Nephron progenitor cell (in vitro differentiated cells): ENCODE measurements at regions not wholly inside any gene's neighbourhood (a gene's known extent, or its start where the extent isn't known, plus 50 kb on each side); places are given as distances from the start of the nearest gene placed in this dataset.
"Not testable (repeated sequence)": the region's sequence is repeated elsewhere in the genome, so short reads cannot be mapped to it uniquely, and the experiment has no call there.

Source experiments
- DNase-seq: peaks from one replicate; pipeline ENCODE4 v3.0.0; 2021
- H3K27ac Mint-ChIP-seq: 2 replicates; pipeline ENCODE4 v1.8.0; 2021; ENCODE audit warnings: mild to moderate bottlenecking, moderate library complexity, mixed read lengths
- H3K27me3 Mint-ChIP-seq: 2 replicates; pipeline ENCODE4 v1.8.0; 2021; ENCODE audit warnings: mild to moderate bottlenecking, low read depth, mixed read lengths; ENCODE audit not compliant: poor library complexity
- H3K36me3 Mint-ChIP-seq: 2 replicates; pipeline ENCODE4 v1.8.0; 2021; ENCODE audit warnings: low read depth, mixed read lengths
- H3K4me1 Mint-ChIP-seq: 2 replicates; pipeline ENCODE4 v1.8.0; 2021; ENCODE audit warnings: mixed read lengths
- H3K4me3 Mint-ChIP-seq: 2 replicates; pipeline ENCODE4 v1.8.0; 2021; ENCODE audit warnings: mild to moderate bottlenecking, moderate library complexity, mixed read lengths
- H3K9me3 Mint-ChIP-seq: 2 replicates; pipeline ENCODE4 v1.8.0; 2021; ENCODE audit warnings: mild to moderate bottlenecking, moderate library complexity, mixed read lengths
- CTCF ChIP-seq: fragments of 200-600 bp; sonication (generic); IDR thresholded peaks from 2 replicates; pipeline ENCODE4 v1.5.0; 2021; ENCODE audit warnings: antibody characterized with exemption

- Mint-ChIP-seq H3K27ac (no peak overlapping the region), H3K36me3 (no peaks in the 10 kb centered on the region), H3K9me3 (no peaks in the 10 kb centered on the region), H3K27me3 (peaks cover 9% of the 10 kb centered on the region), H3K4me1 (no peaks in the 10 kb centered on the region), H3K4me3 (no peak overlapping the region)
- no peak for DNase-seq
- no peak for TF ChIP-seq CTCF
Measured at GRCh38 chr5:155150012-155150411, 136.5 kb downstream of the KIF4B start.

DNA sequence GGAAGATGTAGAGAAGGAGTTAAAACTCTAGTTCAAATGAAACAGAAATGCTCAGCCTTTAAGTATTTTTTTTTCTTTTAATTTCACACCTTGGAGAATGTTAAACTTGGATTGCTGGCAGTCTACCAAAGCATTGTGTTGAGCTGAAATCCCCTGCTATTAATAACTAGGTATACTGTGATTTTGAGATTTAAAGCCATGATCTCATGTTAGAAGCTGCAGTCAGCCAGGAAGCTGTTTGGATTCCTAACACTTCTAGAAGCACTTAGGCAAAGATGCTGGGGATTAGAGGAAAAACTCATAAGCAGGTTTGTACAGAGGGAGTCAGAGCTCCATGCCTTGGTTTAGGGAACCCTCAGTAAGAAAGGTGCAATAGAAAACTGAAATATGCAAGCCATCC, 141.4 kb downstream of the KIF4B start:
- peaks cover under 1% of the 10 kb centered on the region for H3K27me3 Mint-ChIP-seq
- DNase-seq = no peak
- no peak overlapping the region for H3K27ac Mint-ChIP-seq
- H3K36me3 Mint-ChIP-seq = no peaks in the 10 kb centered on the region
- no peaks in the 10 kb centered on the region for H3K4me1 Mint-ChIP-seq
- H3K4me3 Mint-ChIP-seq = no peak overlapping the region
- no peak for TF ChIP-seq CTCF
- peaks cover 7% of the 10 kb centered on the region for H3K9me3 Mint-ChIP-seq

- H3K4me1 Mint-ChIP-seq, H3K4me3 Mint-ChIP-seq, DNase-seq, H3K27me3 Mint-ChIP-seq, H3K27ac Mint-ChIP-seq, H3K36me3 Mint-ChIP-seq: not testable (repeated sequence)
- H3K9me3 Mint-ChIP-seq = peaks cover 43% of the 10 kb centered on the region
Measured at GRCh38 chr5:155163084-155163483, 149.5 kb downstream of the KIF4B start.

DNA sequence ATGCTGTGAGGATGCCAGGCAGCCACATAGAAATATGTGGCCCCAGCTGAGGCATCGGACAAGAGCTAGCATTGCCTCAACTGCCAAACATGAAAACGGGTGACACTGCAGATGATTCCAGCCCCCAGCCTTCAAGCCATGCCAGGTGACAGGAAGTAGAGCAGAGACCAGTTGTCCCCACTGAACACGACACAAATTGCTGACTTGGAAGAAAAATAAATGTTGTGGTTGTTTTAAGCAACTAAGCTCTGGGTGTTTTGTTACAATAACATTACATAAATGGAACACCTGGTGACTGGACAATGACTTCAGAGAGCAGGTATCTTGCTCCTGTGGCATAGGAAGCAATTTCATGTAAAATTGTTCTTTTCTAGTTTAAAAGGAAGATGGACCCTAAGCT, 154.2 kb downstream of the KIF4B start:
- TF ChIP-seq CTCF = no peak
- Mint-ChIP-seq H3K9me3 (peaks cover 53% of the 10 kb centered on the region), H3K27me3 (peaks cover 2% of the 10 kb centered on the region), H3K4me1 (no peaks in the 10 kb centered on the region), H3K36me3 (peaks cover 5% of the 10 kb centered on the region), H3K4me3 (no peak overlapping the region), H3K27ac (no peak overlapping the region)
- DNase-seq = no peak

DNA sequence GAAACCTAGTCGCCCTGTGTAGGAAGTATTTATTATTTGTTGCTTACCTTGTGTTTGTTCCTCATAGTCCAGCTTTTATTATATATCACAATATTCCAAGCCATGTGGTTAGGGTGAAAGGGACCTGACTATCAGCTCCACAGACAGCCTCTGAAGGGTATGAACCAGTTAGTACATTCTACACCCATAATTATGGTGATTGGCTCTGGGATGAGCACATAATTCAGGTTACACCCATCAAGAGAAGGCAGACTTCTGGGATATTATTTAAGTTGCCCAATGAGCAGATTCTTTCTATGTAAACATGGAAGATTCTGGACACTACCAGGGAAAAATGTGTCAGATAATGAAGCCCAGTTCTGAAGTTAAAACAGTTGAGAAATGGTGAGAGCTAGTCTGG, 168.0 kb downstream of the KIF4B start:
- Mint-ChIP-seq H3K27ac (no peak overlapping the region), H3K4me3 (no peak overlapping the region), H3K36me3 (no peaks in the 10 kb centered on the region), H3K27me3 (peaks cover 3% of the 10 kb centered on the region), H3K4me1 (no peaks in the 10 kb centered on the region), H3K9me3 (peaks cover 19% of the 10 kb centered on the region)
- DNase-seq = no peak
- no peak for TF ChIP-seq CTCF

DNA sequence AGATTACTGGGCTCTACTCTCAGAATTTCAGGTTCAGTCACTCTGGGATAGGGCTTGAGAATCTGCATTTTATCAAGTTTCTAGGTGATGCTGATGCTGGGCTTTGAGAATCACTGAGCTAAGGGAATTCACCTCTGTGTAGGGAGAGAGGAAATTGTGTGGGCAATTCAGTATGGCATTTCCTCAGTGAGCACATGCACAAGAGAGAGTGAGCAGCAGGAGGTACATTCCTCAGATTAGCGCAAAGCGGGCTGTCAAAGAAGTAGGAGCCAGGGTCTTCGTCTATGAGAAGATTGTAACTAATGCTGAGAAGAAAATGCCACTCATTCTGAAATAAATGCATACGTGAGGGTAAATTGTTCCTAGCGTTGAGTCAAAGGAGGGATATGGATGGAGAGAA, 175.9 kb downstream of the KIF4B start:
- Mint-ChIP-seq H3K4me3 (no peak overlapping the region), H3K4me1 (no peaks in the 10 kb centered on the region), H3K36me3 (no peaks in the 10 kb centered on the region), H3K9me3 (peaks cover 3% of the 10 kb centered on the region), H3K27me3 (peaks cover 10% of the 10 kb centered on the region), H3K27ac (no peak overlapping the region)
- TF ChIP-seq CTCF = no peak
- no peak for DNase-seq
